GM21576 (cell line): ENCODE measurements at regions not wholly inside any gene's neighbourhood (a gene's known extent, or its start where the extent isn't known, plus 50 kb on each side); places are given as distances from the start of the nearest gene placed in this dataset.
"Not testable (repeated sequence)": the region's sequence is repeated elsewhere in the genome, so short reads cannot be mapped to it uniquely, and the experiment has no call there.

Experiments
- ATAC-seq: cut with Tn5 transposase; IDR thresholded peaks from one replicate; pipeline ENCODE4 v1.9.1; 2021; ENCODE audit warnings: mild to moderate bottlenecking, moderate library complexity; ENCODE audit not compliant: unreplicated experiment

DNA sequence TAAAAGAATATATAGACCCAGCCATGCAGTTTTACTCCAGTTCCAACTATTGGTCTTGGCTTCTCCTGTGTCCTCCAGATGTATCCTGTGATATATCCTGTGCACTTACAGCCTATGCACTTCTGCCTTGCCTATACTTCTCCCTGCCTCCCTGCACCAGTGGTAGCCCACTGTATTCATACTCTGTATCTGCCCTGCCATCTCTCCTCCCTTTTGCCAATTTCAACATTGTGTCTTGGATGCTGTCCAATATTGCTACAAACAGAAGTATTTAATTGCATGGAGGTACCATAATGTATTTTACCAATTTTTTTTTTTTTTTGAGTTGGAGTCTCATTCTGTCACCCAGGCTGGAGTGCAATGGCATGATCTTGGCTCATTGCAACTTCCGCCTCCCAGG lies 242.7 kb downstream of the HAPSTR1 start:
- no peak for ATAC-seq

GRCh38 chr16:9337308-9338032 lies 246.0 kb downstream of the HAPSTR1 start:
- no peak for ATAC-seq

- ATAC-seq = no peak
Measured at GRCh38 chr16:9338068-9338467, 246.6 kb downstream of the HAPSTR1 start.

- ATAC-seq = no peak
Measured at GRCh38 chr16:9338510-9338909, 247.1 kb downstream of the HAPSTR1 start.

GRCh38 chr16:9340526-9341256 lies 249.2 kb downstream of the HAPSTR1 start:
- no peak for ATAC-seq

- no peak for ATAC-seq
Measured at GRCh38 chr16:9343276-9343675, 251.8 kb downstream of the HAPSTR1 start.

DNA sequence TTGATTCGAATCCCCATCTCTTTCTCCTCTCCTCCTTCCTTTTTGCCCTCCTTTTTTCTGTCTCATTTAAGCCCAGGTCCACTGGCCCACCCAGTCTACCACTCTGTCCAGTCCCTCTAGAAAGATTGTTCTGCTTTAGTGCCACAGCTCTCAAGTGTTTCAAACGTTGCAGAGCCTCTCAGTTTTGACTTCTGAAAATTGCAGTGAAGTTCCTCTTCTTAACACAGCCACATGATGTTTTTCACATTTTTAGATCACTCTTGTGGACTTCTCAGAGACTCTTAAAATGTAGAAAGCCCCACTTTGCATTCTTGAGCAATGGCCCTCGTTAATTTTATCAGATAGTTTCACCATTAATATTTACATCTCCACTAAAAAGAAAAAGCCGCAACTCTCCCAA lies 253.1 kb downstream of the HAPSTR1 start:
- no peak for ATAC-seq

DNA sequence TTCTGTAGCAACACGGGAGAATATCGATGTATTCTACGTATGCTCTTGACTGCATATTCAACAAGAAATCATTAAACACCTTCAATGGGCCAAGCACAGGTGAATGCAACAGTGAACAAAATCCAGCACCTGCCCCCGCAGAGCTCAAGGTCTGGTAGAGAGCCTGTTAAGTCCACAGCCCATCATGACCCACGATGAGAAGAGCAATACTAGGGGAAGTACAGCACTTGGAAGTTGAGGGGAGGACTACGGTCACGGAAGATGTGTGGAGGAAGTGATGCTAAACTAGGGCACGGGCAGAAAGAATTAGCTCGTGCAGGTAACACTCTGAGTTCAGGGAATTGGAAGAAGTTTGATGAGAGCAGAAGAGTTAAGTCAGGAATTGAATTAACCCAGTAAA lies 253.6 kb downstream of the HAPSTR1 start:
- no peak for ATAC-seq

GRCh38 chr16:9345880-9346279 lies 254.4 kb downstream of the HAPSTR1 start:
- no peak for ATAC-seq

GRCh38 chr16:9348912-9349311 lies 257.5 kb downstream of the HAPSTR1 start:
- ATAC-seq = no peak

DNA sequence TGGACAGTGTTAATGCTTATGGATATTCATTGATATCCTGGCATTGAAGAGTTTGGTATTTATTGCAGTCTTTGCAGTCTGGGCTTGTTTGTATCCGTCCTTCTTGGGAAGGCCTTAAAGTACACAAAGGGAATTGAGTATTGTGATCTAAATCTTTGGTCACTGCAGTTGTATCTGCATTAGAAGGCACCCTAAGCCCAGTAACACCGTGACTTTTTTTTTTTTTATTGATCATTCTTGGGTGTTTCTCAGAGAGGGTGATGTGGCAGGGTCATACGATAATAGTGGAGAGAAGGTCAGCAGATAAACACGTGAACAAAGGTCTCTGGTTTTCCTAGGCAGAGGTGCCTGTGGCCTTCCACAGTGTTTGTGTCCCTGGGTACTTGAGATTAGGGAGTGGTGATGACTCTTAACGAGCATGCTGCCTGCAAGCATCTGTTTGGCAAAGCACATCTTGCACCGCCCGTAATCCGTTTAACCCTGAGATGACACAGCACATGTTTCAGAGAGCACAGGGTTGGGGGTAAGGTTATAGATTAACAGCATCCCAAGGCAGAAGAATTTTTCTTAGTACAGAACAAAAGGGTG lies 258.0 kb downstream of the HAPSTR1 start:
- ATAC-seq = not testable (repeated sequence)

DNA sequence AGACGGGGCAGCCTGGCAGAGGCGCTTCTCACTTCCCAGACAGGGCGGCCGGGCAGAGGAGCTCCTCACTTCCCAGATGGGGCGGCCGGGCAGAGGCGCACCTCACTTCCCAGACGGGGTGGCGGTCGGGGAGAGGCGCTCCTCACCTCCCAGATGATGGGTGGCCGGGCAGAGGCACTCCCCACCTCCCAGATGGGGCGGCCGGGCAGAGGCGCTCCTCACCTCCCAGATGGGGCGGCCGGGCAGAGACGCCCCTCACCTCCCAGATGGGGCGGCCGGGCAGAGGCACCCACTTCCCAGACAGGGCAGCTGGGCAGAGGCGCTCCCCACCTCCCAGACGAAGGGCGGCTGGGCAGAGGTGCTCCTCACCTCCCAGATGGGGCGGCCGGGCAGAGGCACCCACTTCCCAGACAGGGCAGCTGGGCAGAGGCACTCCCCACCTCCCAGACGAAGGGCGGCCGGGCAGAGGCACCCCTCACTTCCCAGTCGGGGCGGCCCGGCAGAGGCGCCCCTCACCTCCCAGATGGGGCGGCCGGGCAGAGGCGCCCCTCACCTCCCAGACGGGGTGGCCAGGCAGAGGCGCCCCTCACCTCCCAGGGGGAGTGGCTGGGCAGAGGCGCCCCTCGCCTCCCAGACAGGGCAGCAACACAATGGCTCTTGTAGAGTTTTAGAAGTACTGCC lies 258.8 kb downstream of the HAPSTR1 start:
- not testable (repeated sequence) for ATAC-seq

- no peak for ATAC-seq
Measured at GRCh38 chr16:9351440-9351839, 260.0 kb downstream of the HAPSTR1 start.

DNA sequence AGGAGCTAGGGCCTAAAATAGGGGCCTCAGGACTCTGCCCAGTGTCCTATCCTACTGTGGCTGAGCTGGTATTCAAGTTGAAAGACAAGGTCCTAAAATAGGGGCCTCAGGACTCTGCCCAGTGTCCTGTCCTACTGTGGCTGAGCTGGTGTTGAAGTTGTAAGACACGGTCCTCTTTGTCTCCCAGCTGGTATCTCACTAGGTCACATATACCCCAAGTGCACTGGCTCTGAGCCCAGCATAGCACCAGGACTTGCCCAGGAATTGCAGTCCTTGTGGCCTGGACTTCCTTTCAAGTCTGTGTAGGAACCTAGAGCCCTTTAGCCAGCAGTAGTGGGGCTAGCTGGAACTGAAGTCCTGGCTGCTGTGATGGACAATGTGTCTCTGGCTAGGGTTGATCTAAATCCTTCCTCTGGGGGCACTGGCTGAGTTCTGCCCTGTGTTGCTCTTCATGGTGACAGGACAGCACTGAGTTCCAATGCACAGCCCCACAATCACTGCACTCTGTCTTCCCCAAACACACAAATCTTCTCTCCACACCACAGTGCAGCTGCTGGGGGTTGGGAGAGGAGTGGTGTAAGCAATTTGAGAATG lies 260.5 kb downstream of the HAPSTR1 start:
- ATAC-seq = no peak

DNA sequence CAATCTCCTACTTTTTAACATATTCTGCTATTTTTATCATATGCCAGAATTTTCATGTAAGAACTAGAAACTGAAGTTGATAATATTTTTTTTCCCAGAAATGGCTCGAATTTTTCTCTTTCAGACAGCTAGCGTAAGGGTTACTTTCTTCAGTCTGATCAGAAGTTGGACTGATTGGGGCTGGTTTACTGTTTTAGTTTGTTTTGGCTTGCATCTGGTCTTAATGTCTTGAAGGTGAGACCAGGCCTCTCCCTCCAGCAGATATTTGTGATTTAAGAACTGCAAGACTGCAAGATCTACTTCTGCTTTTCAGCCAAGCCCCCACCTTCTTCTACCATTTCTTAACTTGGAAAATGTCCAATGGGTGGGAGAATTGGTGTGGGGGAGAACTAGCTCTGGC lies 266.4 kb downstream of the HAPSTR1 start:
- no peak for ATAC-seq

GRCh38 chr16:9360075-9360474 lies 268.6 kb downstream of the HAPSTR1 start:
- no peak for ATAC-seq

GRCh38 chr16:9362050-9362449 lies 270.6 kb downstream of the HAPSTR1 start:
- no peak for ATAC-seq

DNA sequence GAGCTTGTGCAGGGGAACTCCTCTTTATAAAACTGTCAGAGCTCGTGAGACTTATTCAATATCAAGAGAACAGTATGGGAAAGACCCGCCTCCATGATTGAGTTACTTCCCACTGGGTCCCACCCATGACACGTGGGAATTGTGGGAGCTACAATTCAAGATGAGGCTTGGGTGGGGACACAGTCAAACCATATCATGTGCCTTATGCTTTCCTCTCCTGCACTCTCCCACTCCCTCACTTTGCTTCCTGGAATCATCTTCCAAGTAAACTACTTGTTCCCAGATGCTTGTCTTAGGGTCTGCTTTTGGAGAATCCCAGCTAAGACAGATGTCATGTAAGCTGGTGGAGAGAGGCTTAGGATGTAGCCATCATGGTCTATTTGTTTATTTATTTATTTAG lies 271.2 kb downstream of the HAPSTR1 start:
- no peak for ATAC-seq

GRCh38 chr16:9363520-9363919 lies 272.1 kb downstream of the HAPSTR1 start:
- no peak for ATAC-seq

DNA sequence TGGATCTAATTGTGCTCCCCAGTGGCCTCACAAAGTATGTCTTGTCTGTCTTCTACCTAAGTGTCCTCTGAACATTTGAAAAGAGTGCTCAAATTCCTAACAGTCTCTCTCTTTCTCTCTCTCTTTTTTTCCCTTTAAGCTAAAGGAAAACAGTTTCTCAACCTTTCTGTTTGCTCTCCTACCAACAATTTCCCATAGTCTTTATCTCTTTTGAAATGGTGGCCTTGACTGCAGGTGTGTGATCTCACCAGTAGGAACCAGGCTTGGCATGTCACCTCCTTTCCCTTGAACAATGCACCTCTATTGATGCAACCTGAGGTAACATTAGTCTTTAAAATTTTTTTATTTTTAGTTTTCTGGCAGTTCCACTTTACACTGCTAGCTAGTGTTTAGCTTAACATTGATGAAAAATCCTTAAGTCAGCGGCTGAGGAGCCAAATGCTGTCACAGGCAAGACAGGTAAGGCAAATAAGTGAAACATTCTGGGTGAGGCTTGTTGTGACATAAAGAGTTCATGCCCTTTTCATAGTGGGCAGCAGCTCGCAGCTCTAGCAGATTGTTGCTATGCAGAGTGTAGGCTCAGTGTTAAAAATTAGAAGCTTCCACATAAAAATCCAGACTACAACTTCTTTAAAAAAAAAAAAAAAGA lies 273.4 kb downstream of the HAPSTR1 start:
- no peak for ATAC-seq

- no peak for ATAC-seq
Measured at GRCh38 chr16:9365370-9365728, 273.9 kb downstream of the HAPSTR1 start.
